Body of pancreas (tissue), 4 donors: ENCODE measurements at regions not wholly inside any gene's neighbourhood (a gene's known extent, or its start where the extent isn't known, plus 50 kb on each side); places are given as distances from the start of the nearest gene placed in this dataset.

Experiments used
- POLR2A ChIP-seq, 3 donors: fragments of 450-650 bp; IDR thresholded peaks; one replicate each; pipeline ENCODE4 v1.6.1; 2016; ENCODE audit warnings: antibody characterized with exemption in 3 of 3, mild to moderate bottlenecking in 2 of 3
- TF ChIP-seq, protein P1 (sequence below), 7 experiments: fragments of 450-650 bp in 4 of 7; fragments of 200-600 bp in 3 of 7; sonication (generic) in 3 of 7; IDR thresholded peaks; one replicate each; pipeline ENCODE4 v1.5.1; 2016 to 2019; ENCODE audit warnings: antibody characterized with exemption in 7 of 7

DNA sequence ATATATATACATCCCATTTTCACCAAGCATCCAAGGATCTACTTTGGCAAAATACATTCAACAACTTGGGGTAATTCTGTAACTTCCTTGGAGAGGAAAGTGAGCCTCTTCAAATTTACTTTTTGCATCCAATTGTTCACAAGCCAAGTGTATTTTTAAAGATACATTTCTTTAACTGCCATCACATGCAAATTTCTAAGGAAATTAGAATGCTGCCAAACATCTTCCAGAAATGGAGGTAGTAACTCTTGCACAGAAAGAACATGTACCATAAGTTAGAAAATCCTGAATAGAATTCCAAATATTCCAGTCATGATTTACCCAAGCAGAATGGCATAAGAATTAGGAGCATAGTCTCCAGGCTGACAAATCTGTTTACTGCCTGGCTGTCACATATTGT lies 220.5 kb upstream of the NWD2 start:
- TF ChIP-seq, protein P1, sequence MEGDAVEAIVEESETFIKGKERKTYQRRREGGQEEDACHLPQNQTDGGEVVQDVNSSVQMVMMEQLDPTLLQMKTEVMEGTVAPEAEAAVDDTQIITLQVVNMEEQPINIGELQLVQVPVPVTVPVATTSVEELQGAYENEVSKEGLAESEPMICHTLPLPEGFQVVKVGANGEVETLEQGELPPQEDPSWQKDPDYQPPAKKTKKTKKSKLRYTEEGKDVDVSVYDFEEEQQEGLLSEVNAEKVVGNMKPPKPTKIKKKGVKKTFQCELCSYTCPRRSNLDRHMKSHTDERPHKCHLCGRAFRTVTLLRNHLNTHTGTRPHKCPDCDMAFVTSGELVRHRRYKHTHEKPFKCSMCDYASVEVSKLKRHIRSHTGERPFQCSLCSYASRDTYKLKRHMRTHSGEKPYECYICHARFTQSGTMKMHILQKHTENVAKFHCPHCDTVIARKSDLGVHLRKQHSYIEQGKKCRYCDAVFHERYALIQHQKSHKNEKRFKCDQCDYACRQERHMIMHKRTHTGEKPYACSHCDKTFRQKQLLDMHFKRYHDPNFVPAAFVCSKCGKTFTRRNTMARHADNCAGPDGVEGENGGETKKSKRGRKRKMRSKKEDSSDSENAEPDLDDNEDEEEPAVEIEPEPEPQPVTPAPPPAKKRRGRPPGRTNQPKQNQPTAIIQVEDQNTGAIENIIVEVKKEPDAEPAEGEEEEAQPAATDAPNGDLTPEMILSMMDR (IDR thresholded peaks at IDR 0.05), result no peak
- no peak for TF ChIP-seq POLR2A (IDR thresholded peaks at IDR 0.05)
